ENCODE measurements at regions not wholly inside any gene's neighbourhood (a gene's known extent, or its start where the extent isn't known, plus 50 kb on each side); places are given as distances from the start of the nearest gene placed in this dataset.
A peak's percentile ranks its signal among the peaks of the same experiment; 100 is the strongest.

GRCh38 chr3:177468331-177468730 is 271.0 kb upstream of the TBL1XR1 start:
- H3K4me1 ChIP-seq, result peaks cover 0 to 33% of the 10 kb centered on the region in 2 donors
- peak; percentile 70 for DNase-seq (ENCODE audit: low spot score)

GRCh38 chr3:177468816-177469215 is 271.5 kb upstream of the TBL1XR1 start:
- DNase-seq (ENCODE audit: low spot score), result no peak
- H3K4me3 ChIP-seq, result no peak overlapping the region
- no peaks in the 10 kb centered on the region for H3K9me3 ChIP-seq
- H3K4me1 ChIP-seq, result peaks cover 0 to 28% of the 10 kb centered on the region in 2 donors
- peak overlapping the region in 1 of 2 donors; percentile 8 for H3K27ac ChIP-seq
- no peak for TF ChIP-seq CTCF (IDR thresholded peaks at IDR 0.05)
- H3K36me3 ChIP-seq, result no peaks in the 10 kb centered on the region
- no peaks in the 10 kb centered on the region for H3K27me3 ChIP-seq

More at GRCh38 chr3:177468331-177468730, 271.0 kb upstream of the TBL1XR1 start:
- Histone ChIP-seq H3K9me3 (no peaks in the 10 kb centered on the region), H3K27me3 (no peaks in the 10 kb centered on the region), H3K27ac (peak overlapping the region in 1 of 2 donors; percentile 8), H3K36me3 (no peaks in the 10 kb centered on the region), H3K4me3 (no peak overlapping the region)
- no peak for TF ChIP-seq CTCF (IDR thresholded peaks at IDR 0.05)

GRCh38 chr3:177469216-177469615 is 271.9 kb upstream of the TBL1XR1 start:
- peak overlapping the region in 1 of 2 donors; percentile 8 for H3K27ac ChIP-seq
- peaks cover 0 to 24% of the 10 kb centered on the region in 2 donors for H3K4me1 ChIP-seq
- no peak for DNase-seq (ENCODE audit: low spot score)
- no peak for TF ChIP-seq CTCF (IDR thresholded peaks at IDR 0.05)
- H3K9me3 ChIP-seq, result no peaks in the 10 kb centered on the region
- H3K4me3 ChIP-seq, result no peak overlapping the region
- no peaks in the 10 kb centered on the region for H3K36me3 ChIP-seq
- H3K27me3 ChIP-seq, result no peaks in the 10 kb centered on the region

GRCh38 chr3:177470197-177470941 is 273.1 kb upstream of the TBL1XR1 start:
- H3K27me3 ChIP-seq, result no peaks in the 10 kb centered on the region
- peaks cover 0 to 14% of the 10 kb centered on the region in 2 donors for H3K4me1 ChIP-seq
- no peak overlapping the region for H3K4me3 ChIP-seq
- H3K36me3 ChIP-seq, result no peaks in the 10 kb centered on the region
- no peaks in the 10 kb centered on the region for H3K9me3 ChIP-seq
- no peak overlapping the region for H3K27ac ChIP-seq
- TF ChIP-seq CTCF (IDR thresholded peaks at IDR 0.05), result no peak
- DNase-seq (ENCODE audit: low spot score), result no peak

GRCh38 chr3:177471733-177472480 is 274.6 kb upstream of the TBL1XR1 start:
- DNase-seq (ENCODE audit: low spot score), result no peak
- no peak for TF ChIP-seq CTCF (IDR thresholded peaks at IDR 0.05)

More at GRCh38 chr3:177471733-177472480, 274.6 kb upstream of the TBL1XR1 start:
- Histone ChIP-seq H3K4me3 (no peak overlapping the region), H3K9me3 (no peaks in the 10 kb centered on the region), H3K4me1 (peaks cover 0 to 8% of the 10 kb centered on the region in 2 donors), H3K27me3 (no peaks in the 10 kb centered on the region), H3K27ac (no peak overlapping the region), H3K36me3 (no peaks in the 10 kb centered on the region)
